ENCODE measurements at regions not wholly inside any gene's neighbourhood (a gene's known extent, or its start where the extent isn't known, plus 50 kb on each side); places are given as distances from the start of the nearest gene placed in this dataset.

GRCh38 chr12:3364226-3364625 is 126.8 kb upstream of the PRMT8 start:
- TF ChIP-seq CTCF (conservative IDR thresholded peaks at IDR 0.05; ENCODE audit: low read depth in 2 of 2) = no peak
- no peak for TF ChIP-seq EZH2 (IDR thresholded peaks at IDR 0.05; ENCODE audit: low read depth, unreplicated experiment)
- no peak for TF ChIP-seq EZH2phosphoT487 (IDR thresholded peaks at IDR 0.05; ENCODE audit: unreplicated experiment)
- no peak for TF ChIP-seq CREB1 (CRISPR knock-in tag; IDR thresholded peaks at IDR 0.05; ENCODE audit: low read depth)
- TF ChIP-seq POLR2AphosphoS5 (IDR thresholded peaks at IDR 0.05; ENCODE audit: low read depth) = no peak
- no peak for TF ChIP-seq ETS1 (IDR thresholded peaks at IDR 0.05)
- no peak for TF ChIP-seq ZNF331 (CRISPR knock-in tag; IDR thresholded peaks at IDR 0.05; ENCODE audit: low read depth)
- no peak for TF ChIP-seq REST (IDR thresholded peaks at IDR 0.05; ENCODE audit: unreplicated experiment)
- no peak for TF ChIP-seq ZNF462 (CRISPR knock-in tag; IDR thresholded peaks at IDR 0.05)
- TF ChIP-seq STAT1 (IDR thresholded peaks at IDR 0.05; ENCODE audit: unreplicated experiment) = no peak
- TF ChIP-seq NANOG (IDR thresholded peaks at IDR 0.05; ENCODE audit: borderline replicate concordance) = no peak
- no peak for TF ChIP-seq ZNF114 (CRISPR knock-in tag; IDR thresholded peaks at IDR 0.05)

All from GM23338 (cell line).